HCT116 (cell line): ENCODE measurements at regions not wholly inside any gene's neighbourhood (a gene's known extent, or its start where the extent isn't known, plus 50 kb on each side); places are given as distances from the start of the nearest gene placed in this dataset.
"Not testable (repeated sequence)": the region's sequence is repeated elsewhere in the genome, so short reads cannot be mapped to it uniquely, and the experiment has no call there.

Experiments used
- EGR1 ChIP-seq: IDR thresholded peaks from 2 replicates; pipeline ENCODE4 v1.6.1; 2012; ENCODE audit warnings: low read depth
- EZH2phosphoT487 ChIP-seq: fragments of 200-600 bp; IDR thresholded peaks from 2 replicates; pipeline ENCODE4 v1.6.1; 2018; ENCODE audit warnings: antibody characterized with exemption, borderline replicate concordance
- JUND ChIP-seq: IDR thresholded peaks from 2 replicates; pipeline ENCODE4 v1.6.1; 2012
- POLR2A ChIP-seq: IDR thresholded peaks from 2 replicates; pipeline ENCODE4 v1.7.0; 2011; ENCODE audit warnings: borderline replicate concordance; ENCODE audit not compliant: insufficient read depth, insufficient read length; ENCODE audit errors: extremely low read depth
- POLR2AphosphoS5 ChIP-seq: IDR thresholded peaks from 2 replicates; pipeline ENCODE4 v1.6.1; 2011; ENCODE audit warnings: mild to moderate bottlenecking, low read depth, low read length, moderate library complexity
- SP1 ChIP-seq: IDR thresholded peaks from 2 replicates; pipeline ENCODE4 v1.6.1; 2012; ENCODE audit warnings: low read depth
- TCF7L2 ChIP-seq: IDR thresholded peaks from 2 replicates; pipeline ENCODE4 v1.7.0; 2011; ENCODE audit warnings: borderline replicate concordance, inconsistent platforms; ENCODE audit not compliant: insufficient read depth, insufficient read length; ENCODE audit errors: extremely low read depth
- YY1 ChIP-seq: IDR thresholded peaks from 2 replicates; pipeline ENCODE4 v1.6.1; 2011; ENCODE audit warnings: low read length, low read depth, moderate library complexity, mild to moderate bottlenecking; ENCODE audit not compliant: insufficient replicate concordance; ENCODE audit errors: extremely low read depth
- ZFX ChIP-seq: fragments of 450-650 bp; IDR thresholded peaks from 2 replicates; pipeline ENCODE4 v1.6.1; 2017
- ZNF274 ChIP-seq: fragments of 200-500 bp; sonication (Bioruptor generic); IDR thresholded peaks from 2 replicates; pipeline ENCODE4 v1.6.1; 2014; ENCODE audit warnings: mild to moderate bottlenecking, low read depth, low read length, inconsistent platforms
- TF ChIP-seq, protein P1 (sequence below), 3 experiments: fragments of 200-600 bp in 1 of 3; sonication (generic) in 1 of 3; IDR thresholded peaks in 2 of 3; conservative IDR thresholded peaks in 1 of 3; 2 replicates each; pipeline ENCODE4 v1.5.1; 2012 to 2017; ENCODE audit warnings: low read depth in 2 of 3, low read length in 2 of 3, antibody characterized with exemption in 1 of 3, borderline replicate concordance in 1 of 3, control low read depth in 1 of 3, mild to moderate bottlenecking in 1 of 3, mixed read lengths in 1 of 3, mixed run types in 1 of 3, moderate library complexity in 1 of 3; ENCODE audit not compliant: insufficient read depth in 1 of 3
- TF ChIP-seq, protein P2 (sequence below): IDR thresholded peaks from 2 replicates; pipeline ENCODE4 v1.6.1; 2012; ENCODE audit warnings: low read depth

DNA sequence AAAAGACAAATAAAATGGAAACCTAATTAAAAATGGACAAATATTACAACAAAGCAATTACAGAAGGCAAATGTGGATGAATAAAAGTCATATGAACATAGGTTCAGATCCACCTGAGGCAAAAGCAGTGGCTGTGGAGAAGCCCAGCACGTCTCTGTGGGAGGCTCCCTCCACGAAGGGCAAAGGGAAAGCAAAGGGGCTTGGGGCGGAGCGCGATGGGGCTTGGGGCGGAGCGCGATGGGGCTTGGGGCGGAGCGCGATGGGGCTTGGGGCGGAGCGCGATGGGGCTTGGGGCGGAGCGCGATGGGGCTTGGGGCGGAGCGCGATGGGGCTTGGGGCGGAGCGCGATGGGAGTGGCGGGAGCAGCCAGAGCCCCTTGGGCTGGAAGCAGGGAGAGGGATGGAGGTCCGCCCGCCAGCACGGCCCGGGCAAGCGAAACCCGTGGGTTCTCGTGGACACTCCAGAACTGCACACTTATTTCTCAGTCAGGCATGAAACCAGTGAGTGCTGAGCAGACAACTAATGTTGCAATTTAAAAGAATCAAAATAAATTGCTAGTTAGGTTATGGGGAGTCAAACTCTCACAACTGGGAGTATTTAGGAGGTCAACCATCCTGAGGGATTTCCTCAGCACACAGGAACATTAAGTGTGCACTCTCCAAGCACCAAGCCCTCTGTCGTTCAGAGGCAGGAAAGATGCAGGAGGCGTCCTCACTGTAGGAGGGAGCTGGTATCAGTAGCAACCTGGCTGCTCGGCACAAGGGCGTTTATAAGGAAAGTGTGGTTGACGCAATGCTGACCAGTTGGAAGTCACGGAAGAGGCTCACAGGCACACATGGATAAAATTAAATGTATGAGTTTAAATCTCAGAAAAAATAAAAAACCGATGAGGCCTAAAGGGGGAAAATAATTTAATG is 81.8 kb downstream of the NAPG start:
- TF ChIP-seq ZFX, POLR2AphosphoS5, POLR2A, YY1, TCF7L2, ZNF274, SP1, EGR1, EZH2phosphoT487, JUND: not testable (repeated sequence)
- TF ChIP-seq, protein P1, sequence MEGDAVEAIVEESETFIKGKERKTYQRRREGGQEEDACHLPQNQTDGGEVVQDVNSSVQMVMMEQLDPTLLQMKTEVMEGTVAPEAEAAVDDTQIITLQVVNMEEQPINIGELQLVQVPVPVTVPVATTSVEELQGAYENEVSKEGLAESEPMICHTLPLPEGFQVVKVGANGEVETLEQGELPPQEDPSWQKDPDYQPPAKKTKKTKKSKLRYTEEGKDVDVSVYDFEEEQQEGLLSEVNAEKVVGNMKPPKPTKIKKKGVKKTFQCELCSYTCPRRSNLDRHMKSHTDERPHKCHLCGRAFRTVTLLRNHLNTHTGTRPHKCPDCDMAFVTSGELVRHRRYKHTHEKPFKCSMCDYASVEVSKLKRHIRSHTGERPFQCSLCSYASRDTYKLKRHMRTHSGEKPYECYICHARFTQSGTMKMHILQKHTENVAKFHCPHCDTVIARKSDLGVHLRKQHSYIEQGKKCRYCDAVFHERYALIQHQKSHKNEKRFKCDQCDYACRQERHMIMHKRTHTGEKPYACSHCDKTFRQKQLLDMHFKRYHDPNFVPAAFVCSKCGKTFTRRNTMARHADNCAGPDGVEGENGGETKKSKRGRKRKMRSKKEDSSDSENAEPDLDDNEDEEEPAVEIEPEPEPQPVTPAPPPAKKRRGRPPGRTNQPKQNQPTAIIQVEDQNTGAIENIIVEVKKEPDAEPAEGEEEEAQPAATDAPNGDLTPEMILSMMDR (IDR thresholded peaks at IDR 0.05 in 2 of 3, conservative IDR thresholded peaks at IDR 0.05 in 1 of 3; ENCODE audit: borderline replicate concordance in 1 of 3, insufficient read depth in 1 of 3, low read depth in 2 of 3, low read length in 2 of 3), result not testable (repeated sequence)
- TF ChIP-seq, protein P2, sequence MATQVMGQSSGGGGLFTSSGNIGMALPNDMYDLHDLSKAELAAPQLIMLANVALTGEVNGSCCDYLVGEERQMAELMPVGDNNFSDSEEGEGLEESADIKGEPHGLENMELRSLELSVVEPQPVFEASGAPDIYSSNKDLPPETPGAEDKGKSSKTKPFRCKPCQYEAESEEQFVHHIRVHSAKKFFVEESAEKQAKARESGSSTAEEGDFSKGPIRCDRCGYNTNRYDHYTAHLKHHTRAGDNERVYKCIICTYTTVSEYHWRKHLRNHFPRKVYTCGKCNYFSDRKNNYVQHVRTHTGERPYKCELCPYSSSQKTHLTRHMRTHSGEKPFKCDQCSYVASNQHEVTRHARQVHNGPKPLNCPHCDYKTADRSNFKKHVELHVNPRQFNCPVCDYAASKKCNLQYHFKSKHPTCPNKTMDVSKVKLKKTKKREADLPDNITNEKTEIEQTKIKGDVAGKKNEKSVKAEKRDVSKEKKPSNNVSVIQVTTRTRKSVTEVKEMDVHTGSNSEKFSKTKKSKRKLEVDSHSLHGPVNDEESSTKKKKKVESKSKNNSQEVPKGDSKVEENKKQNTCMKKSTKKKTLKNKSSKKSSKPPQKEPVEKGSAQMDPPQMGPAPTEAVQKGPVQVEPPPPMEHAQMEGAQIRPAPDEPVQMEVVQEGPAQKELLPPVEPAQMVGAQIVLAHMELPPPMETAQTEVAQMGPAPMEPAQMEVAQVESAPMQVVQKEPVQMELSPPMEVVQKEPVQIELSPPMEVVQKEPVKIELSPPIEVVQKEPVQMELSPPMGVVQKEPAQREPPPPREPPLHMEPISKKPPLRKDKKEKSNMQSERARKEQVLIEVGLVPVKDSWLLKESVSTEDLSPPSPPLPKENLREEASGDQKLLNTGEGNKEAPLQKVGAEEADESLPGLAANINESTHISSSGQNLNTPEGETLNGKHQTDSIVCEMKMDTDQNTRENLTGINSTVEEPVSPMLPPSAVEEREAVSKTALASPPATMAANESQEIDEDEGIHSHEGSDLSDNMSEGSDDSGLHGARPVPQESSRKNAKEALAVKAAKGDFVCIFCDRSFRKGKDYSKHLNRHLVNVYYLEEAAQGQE, result not testable (repeated sequence)
